Cardiac muscle cell (in vitro differentiated cells and primary cell): ENCODE measurements at regions not wholly inside any gene's neighbourhood (a gene's known extent, or its start where the extent isn't known, plus 50 kb on each side); places are given as distances from the start of the nearest gene placed in this dataset.

Source experiments
- DNase-seq, 2 donors: peaks; one replicate each; pipeline versions ENCODE4 v3.0.0 to v3.0.0-alpha.2; 2010 to 2017; ENCODE audit warnings: low read depth in 1 of 2, low spot score in 1 of 2
- H3K27ac ChIP-seq: fragments of 200-600 bp; sonication (generic); 2 replicates; pipeline ENCODE4 v1.5.1; 2016
- H3K27me3 ChIP-seq: fragments of 200-600 bp; sonication (generic); 2 replicates; pipeline ENCODE4 v1.6.0; 2016; ENCODE audit warnings: control low read depth
- H3K36me3 ChIP-seq: fragments of 200-600 bp; sonication (generic); 2 replicates; pipeline ENCODE4 v1.5.1; 2016; ENCODE audit warnings: control low read depth
- H3K4me1 ChIP-seq: fragments of 200-600 bp; sonication (generic); 2 replicates; pipeline ENCODE4 v1.8.1; 2017; ENCODE audit warnings: low read depth, mild to moderate bottlenecking, mixed run types
- H3K4me3 ChIP-seq: fragments of 200-600 bp; sonication (generic); 2 replicates; pipeline ENCODE4 v1.5.1; 2016; ENCODE audit warnings: mild to moderate bottlenecking
- H3K9me3 ChIP-seq: fragments of 200-600 bp; sonication (generic); 2 replicates; pipeline ENCODE4 v1.5.1; 2017; ENCODE audit warnings: low read depth, mild to moderate bottlenecking, control low read depth
- CTCF ChIP-seq: IDR thresholded peaks from 2 replicates; pipeline ENCODE4 v1.5.1; 2012; ENCODE audit warnings: low read depth, mild to moderate bottlenecking, low read length

DNA sequence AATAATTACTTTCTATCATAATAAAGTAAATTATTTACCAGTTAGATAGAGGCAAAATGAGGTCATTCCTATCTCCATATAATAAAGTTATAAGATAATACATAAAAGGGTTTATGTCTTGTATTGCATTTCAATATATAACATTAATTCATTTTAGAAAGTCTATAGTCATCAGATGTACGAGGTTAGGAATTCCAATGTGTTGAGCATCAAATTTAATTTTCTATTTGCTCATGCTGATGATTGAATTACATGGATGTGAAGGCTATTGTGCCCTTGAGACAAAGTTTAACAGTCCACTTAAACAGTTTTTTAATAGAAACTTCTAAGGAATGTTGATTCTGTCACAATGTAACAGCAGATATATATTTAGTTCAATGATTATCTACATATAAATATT is 678.3 kb upstream of the LRRN3 start:
- no peak overlapping the region for H3K27ac ChIP-seq
- H3K9me3 ChIP-seq, result no peaks in the 10 kb centered on the region
- no peaks in the 10 kb centered on the region for H3K36me3 ChIP-seq
- no peaks in the 10 kb centered on the region for H3K27me3 ChIP-seq
- peaks cover 3% of the 10 kb centered on the region for H3K4me1 ChIP-seq
- DNase-seq, result no peak
- no peak for TF ChIP-seq CTCF
- no peak overlapping the region for H3K4me3 ChIP-seq

- DNase-seq, result no peak
- Histone ChIP-seq H3K27ac (no peak overlapping the region), H3K4me1 (peaks cover 8% of the 10 kb centered on the region), H3K36me3 (no peaks in the 10 kb centered on the region), H3K9me3 (no peaks in the 10 kb centered on the region), H3K27me3 (no peaks in the 10 kb centered on the region), H3K4me3 (no peak overlapping the region)
- no peak for TF ChIP-seq CTCF
These were observed 677.9 kb upstream of the LRRN3 start for GRCh38 chr7:110413038-110413437.

DNA sequence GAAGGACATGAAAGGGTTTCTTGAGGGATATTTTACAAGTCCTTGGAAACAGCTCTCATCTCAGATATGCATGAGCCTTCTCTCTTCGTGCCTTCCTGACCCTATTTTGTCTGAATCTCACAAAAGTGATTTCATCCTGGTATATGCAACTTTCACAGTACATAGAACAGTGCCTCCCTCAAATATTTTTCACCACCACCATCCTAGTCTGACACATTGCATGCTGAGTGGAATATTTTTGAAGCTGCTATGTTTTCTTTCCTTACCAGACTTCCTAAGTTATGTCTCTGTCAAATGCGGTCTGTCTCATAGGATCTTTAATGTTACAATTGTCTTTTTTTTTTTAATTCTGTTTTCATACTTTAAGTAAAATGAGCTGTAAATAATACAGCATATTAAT is 673.3 kb upstream of the LRRN3 start:
- TF ChIP-seq CTCF, result no peak
- no peak for DNase-seq
- Histone ChIP-seq H3K27me3 (no peaks in the 10 kb centered on the region), H3K4me1 (peaks cover 26% of the 10 kb centered on the region), H3K36me3 (no peaks in the 10 kb centered on the region), H3K4me3 (no peak overlapping the region), H3K27ac (no peak overlapping the region), H3K9me3 (no peaks in the 10 kb centered on the region)

DNA sequence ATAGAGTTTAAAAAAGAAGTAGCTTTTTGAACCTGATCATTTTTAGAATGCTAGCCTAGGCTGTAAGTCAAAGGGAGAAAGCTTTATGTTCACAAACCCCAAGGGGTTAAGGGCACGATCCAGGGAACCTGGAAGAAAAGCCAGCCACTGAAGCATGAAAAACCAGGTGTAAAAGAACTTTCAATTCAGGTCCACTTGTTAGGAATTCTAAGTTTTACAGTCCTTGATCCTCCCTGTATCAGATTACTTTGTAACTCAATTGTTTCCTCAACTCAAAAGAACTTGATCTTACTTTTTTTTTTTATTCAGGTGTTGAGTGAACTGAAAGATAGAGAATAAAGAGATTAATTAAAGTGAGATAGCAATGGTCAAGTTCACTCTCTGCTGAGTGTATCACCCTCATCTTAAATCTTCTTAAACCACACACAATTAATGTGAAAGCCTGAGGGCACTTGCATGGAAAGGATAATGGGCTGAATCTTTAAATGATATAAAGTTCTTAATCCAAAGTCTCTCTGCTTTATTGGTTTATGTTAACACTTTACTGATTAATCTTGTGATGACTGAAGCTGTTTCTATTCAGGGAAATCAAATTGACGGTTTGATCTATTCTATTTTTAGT is 672.2 kb upstream of the LRRN3 start:
- DNase-seq, result no peak
- no peaks in the 10 kb centered on the region for H3K36me3 ChIP-seq
- H3K4me3 ChIP-seq, result no peak overlapping the region
- H3K9me3 ChIP-seq, result no peaks in the 10 kb centered on the region
- no peak overlapping the region for H3K27ac ChIP-seq
- H3K27me3 ChIP-seq, result no peaks in the 10 kb centered on the region
- H3K4me1 ChIP-seq, result peaks cover 26% of the 10 kb centered on the region
- no peak for TF ChIP-seq CTCF

DNA sequence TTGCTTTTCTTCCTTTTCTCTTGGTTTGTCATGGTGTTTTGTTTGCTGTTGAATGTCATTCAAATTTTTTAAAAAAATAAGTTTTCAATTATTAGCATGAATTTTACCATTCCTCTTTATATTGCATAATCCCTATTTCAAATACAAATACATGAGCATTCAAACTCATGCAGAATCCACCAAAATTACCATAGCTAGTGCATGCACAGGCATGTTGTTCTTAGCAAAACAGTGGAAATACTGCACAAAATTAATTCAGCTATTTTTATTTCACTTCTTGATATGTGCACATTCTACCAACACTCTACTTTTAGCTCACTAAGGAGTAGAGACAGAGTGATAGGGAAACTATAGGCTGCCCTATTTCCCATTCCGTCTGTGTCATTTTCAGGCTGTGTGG is 670.1 kb upstream of the LRRN3 start:
- H3K27me3 ChIP-seq, result no peaks in the 10 kb centered on the region
- no peak overlapping the region for H3K4me3 ChIP-seq
- no peak overlapping the region for H3K27ac ChIP-seq
- no peak for DNase-seq
- peaks cover 26% of the 10 kb centered on the region for H3K4me1 ChIP-seq
- TF ChIP-seq CTCF, result no peak
- no peaks in the 10 kb centered on the region for H3K36me3 ChIP-seq
- H3K9me3 ChIP-seq, result no peaks in the 10 kb centered on the region
